Stimulated activated CD8-positive, alpha-beta memory T cell treated with anti-CD3 and anti-CD28 coated beads, Interleukin-7, amount 100 ng/mL, for 24 hours (primary cell): ENCODE measurements at regions not wholly inside any gene's neighbourhood (a gene's known extent, or its start where the extent isn't known, plus 50 kb on each side); places are given as distances from the start of the nearest gene placed in this dataset.
"Not testable (repeated sequence)": the region's sequence is repeated elsewhere in the genome, so short reads cannot be mapped to it uniquely, and the experiment has no call there.

Source experiments
- DNase-seq: peaks from one replicate; pipeline ENCODE4 v3.0.0-alpha.2; 2020; ENCODE audit warnings: low read depth

DNA sequence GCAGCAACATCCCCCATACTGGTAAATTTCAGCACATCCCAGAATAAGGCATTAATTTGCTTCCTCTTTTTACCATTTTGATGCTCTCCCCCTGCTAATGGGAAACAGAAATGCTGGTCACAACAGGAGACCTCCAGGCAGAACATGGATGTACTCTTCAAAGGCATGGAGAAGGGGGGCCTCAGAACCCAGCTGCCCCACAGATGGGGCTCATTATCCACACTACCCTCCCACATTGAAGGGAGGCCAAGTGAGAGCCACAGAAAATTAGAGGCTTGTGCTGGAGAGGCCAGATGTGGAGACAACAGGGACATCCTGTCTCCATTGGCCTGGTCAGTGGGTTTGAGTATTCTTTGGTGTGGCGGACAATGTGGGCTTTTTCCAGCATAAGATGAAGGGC, 150.1 kb upstream of the CDH11 start:
- no peak for DNase-seq

DNA sequence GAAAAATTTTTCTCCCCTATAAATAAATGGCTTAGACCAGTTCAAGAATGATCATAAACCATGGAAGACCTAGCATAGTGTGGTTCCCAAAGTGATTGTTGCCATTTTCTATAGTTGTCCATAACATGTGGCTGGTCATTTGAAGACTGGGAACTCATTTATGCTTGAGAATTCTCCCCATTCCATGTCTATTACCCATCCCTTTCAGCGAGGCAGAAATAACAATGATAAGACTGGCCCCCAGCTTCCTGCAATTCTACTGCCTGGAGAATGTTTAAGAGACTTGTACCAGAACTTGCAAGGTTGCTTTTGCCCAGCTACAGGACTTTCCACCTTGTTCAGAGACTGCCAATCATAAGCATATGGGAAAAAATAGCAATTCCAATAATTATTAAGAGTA, 146.5 kb upstream of the CDH11 start:
- DNase-seq, result no peak

GRCh38 chr16:65263896-65264295, 142.0 kb upstream of the CDH11 start:
- DNase-seq, result no peak

DNA sequence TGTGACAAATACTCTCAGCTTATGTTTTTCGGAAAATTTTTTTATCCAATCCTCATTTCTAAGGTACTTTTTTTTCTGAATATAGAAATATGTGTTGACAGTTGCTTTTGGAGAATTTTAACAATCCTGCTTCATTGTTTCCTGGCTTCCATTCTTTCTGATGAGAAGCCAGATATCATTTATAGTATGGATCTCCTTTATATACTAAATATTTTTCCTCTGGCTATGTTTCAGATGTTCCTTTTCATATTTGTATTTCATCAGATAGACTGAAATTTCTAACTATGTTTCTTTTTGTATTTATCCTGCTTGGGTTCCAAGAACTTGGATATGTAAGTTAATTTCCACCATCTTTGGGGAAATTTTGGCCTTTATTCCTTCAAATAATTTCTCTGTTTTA, 138.9 kb upstream of the CDH11 start:
- no peak for DNase-seq

GRCh38 chr16:65254144-65254543, 132.3 kb upstream of the CDH11 start:
- DNase-seq, result no peak

DNA sequence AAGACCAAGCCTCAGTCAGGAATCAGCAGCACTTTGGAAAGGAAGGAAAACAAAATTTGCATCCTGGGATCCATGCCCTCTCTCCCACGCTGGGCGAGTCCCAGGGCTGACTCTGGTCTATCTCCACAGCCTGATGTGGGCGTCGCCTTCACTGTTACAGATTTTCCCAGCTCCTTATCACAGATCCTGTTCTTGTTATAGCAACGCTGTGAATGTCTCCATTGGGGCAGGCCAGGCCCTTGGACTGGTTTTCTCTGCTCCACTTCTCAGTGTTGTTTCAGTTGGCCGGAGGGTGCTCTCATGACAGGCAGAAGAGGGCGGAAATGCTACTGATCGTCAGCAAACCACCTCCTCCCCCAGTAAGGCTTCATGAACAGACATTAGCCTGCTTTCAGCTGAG, 127.9 kb upstream of the CDH11 start:
- DNase-seq, result no peak

- DNase-seq, result no peak
Observed at GRCh38 chr16:65244787-65245186, 122.9 kb upstream of the CDH11 start.

DNA sequence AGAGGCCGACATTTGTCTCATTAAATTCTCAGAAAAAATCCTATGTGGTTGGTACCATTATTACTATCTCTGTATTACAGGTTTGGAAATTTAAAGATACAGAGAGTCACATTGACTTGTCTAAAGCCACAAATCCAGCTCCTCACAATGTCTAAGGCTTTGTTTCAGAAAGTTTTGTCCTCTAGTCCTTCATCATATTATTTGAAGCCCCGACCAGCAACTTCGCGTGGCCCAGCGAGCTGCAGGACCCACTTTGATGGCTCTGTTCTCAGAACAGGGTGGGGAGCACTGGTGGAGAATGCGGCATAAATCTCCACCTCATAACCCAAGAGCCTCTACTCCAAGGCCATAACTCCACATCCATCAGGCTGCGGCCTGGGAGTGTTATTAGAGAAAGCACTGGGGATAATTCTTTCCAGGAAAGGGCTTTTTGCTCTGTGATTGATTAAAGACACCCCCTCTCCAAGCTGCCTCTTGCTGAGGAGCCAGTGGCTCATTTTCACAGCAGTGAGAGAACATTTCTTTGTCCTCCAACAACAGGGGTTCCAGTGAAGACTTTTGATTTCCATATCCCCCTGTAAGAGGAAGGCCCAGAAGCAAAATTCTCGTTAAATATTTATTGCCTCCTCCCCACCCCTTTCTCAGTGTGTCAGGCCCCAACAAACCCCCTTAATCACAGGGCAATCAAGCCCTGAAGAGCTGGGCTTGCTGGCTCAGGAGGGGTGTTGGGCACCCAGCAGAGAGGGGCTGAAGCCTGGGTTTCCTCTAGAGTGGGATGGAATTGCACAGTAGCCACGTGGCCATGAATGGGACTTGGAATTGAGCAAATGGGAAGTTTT, 113.7 kb upstream of the CDH11 start:
- no peak for DNase-seq

- not testable (repeated sequence) for DNase-seq
Observed at GRCh38 chr16:65234721-65235320, 113.0 kb upstream of the CDH11 start.

DNA sequence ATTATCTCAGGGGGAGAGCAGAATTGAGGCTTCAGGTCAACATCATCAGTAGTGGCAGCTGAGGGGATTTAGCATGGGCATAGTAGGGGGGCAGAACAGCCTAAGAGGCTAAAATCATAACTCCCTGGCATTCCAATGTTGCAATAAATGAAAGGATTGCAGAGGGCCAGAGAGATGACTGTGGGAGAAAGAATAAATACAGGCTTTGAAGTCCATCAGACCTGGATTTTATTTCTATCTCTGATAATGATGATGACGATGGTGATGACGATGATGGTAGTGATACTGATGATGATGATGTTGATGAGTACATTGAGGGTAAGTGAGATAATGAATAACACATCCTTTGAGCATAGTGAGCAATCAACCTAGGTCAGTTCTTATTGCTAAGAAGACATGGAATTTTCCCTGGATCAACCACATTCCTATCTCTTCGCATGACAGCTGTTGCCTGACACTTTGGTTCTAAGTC, 107.4 kb upstream of the CDH11 start:
- DNase-seq, result no peak

- DNase-seq, result no peak
Observed at GRCh38 chr16:65227150-65227835, 105.4 kb upstream of the CDH11 start.

GRCh38 chr16:65226077-65226476, 104.2 kb upstream of the CDH11 start:
- no peak for DNase-seq

- no peak for DNase-seq
Observed at GRCh38 chr16:65225488-65225887, 103.6 kb upstream of the CDH11 start.

GRCh38 chr16:65224994-65225393, 103.1 kb upstream of the CDH11 start:
- no peak for DNase-seq

DNA sequence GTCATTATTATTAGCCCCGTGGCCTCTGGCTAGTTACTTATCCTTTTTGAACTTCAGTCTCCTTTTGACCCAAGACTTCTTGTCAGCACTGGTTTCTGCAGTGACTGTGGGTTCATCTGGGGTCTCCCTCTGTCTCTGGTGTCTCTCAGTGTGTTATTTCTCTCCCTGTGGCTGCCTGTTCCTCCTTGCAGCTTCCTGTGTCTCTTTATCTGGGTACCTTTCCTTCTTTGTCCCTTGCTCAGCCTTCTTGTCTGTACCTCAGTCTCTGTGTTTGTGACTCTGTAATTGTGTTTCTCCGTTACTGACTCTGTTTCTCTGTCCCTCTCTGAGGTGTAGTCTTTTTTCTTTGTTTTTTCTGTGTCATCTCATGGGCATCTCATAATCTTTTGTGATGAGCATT, 102.6 kb upstream of the CDH11 start:
- no peak for DNase-seq

DNA sequence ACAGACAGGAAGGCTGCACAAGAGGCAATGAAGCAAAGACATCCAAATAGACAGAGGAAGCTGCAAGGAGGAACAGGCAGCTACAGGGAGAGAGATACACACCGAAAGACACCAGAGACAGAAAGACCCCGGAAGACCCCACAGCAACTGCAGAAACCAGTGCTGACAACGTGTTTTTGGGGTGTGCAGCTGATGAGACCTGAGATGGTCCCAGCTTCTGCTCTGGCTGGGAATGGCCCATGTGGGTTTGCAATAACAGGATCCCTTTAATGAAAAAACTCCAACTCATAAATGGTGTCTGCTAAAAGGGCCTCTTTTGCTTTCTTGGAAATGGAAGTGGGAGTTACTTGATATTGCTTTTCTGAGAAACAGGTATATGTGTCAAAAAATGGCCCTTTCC, 101.5 kb upstream of the CDH11 start:
- DNase-seq, result no peak

DNA sequence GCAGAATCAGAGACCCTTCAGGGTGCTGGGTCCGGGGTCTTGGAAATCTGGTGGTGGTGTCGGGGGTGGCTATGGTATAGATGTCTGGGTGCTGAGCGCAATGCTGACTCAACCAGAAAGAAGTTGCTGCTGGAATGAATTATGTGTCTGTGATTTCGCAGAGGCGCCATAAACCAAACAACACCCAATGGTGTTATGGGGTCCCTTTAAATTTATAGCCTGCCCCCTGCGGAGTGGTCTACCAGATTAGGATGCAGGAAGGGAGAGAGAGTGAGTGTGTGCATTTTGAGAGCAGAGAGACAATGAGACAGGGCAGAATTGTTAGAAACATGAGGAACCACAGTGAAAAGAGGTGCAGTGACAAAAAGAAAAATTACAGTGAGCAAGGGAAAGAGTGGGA, 100.7 kb upstream of the CDH11 start:
- no peak for DNase-seq

DNA sequence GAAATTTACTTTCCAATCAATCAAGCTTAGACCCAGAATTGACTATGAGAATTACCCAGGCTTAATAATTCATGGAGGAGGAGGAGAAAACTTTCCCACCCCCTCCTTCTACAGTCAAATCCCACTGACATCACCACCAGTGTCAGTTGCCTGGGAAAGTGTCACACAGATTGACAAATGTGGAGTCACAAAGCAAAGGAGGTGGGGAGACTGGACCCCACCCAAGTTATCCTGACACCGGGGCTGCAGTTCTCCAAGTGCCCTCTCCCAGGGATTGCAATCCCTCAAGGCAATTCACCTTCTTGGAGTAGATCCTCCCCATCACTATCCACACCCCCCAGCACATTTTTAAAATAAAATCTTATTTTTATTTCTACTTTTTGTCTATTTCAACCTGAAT, 100.2 kb upstream of the CDH11 start:
- DNase-seq, result no peak

DNA sequence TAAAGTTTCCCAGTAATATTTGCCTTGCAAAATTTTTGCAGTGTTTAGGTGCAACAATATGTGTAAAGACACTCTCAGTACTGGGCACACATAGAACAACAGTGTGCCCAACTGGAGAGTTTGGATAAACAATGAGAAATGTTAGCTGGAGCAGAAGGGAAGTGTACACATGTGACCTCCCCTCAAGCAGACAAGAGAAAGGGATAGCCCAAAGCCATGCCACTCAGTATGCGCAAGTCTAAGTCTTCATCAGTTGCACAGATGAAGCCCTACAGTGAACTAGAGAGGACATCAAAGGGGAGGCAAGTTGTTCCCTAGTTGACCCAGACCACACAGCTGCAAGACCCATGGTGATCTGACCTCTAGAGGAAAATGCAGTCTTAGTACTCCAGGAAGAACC, 97.9 kb upstream of the CDH11 start:
- DNase-seq, result no peak

- DNase-seq, result no peak
Observed at GRCh38 chr16:65218348-65218747, 96.5 kb upstream of the CDH11 start.

DNA sequence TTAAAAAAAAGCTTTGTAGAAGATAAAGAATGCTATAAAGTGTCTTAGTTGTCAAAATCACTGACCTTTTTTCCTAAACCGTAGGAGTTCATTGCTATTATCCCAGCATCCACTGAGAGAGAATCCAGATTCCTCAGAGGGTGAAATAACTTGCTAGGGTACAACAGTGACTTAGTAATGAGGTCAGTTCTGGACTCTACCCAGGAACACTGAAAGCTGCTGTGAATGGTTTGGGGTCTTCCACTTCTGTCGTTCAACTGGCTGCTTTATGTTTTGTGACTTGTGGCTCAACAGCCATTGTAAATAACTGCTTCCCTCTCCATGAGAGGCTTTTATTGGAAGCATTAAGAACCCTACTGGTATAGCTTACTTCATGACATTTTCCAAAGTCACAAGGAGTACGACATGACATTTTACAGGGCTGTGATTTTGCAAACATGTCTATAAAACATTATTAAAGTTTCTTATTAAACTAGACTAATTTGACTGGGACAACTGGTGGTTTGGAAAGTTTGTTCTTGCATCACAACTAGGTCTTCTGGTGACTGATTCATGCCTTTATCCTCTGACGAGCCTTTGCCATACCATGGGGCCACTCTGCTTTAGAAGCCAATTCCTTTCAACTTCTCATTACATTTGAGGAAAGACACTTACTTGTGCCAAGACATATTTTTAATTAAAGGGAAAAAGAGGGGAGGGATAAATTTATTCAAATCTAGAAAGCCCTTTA, 92.2 kb upstream of the CDH11 start:
- DNase-seq, result no peak

- DNase-seq, result no peak
Observed at GRCh38 chr16:65212791-65213190, 90.9 kb upstream of the CDH11 start.

GRCh38 chr16:65212240-65212639, 90.4 kb upstream of the CDH11 start:
- no peak for DNase-seq
